ENCODE measurements at regions not wholly inside any gene's neighbourhood (a gene's known extent, or its start where the extent isn't known, plus 50 kb on each side); places are given as distances from the start of the nearest gene placed in this dataset.

GRCh38 chrX:40410859-40411258 is 169.9 kb upstream of the ATP6AP2 start:
- Histone ChIP-seq H3K4me3 (no peak overlapping the region), H3K27ac (no peak overlapping the region), H3K4me1 (no peaks in the 10 kb centered on the region), H3K4me2 (no peak overlapping the region), H3K9me3 (peaks cover 2% of the 10 kb centered on the region; the same call in 1 of the 3 replicates)
- no peak for FAIRE-seq
- ChIA-PET POLR2A (no interaction called here), CTCF (interaction anchor here (1.2 to 1.5 kb wide), 2 partner anchors 11 to 57 kb away, joined by 3 read pairs; no protein-coding TSS in a partner anchor)
- TF ChIP-seq TFCP2L1 (CRISPR knock-in tag; IDR thresholded peaks at IDR 0.05) (no peak), HOXB13 (CRISPR knock-in tag; IDR thresholded peaks at IDR 0.05; ENCODE audit: low read depth) (no peak), NR3C1 (IDR thresholded peaks at IDR 0.05) (no peak), MAX (IDR thresholded peaks at IDR 0.05) (no peak), BCL3 (IDR thresholded peaks at IDR 0.05) (no peak), CEBPB (IDR thresholded peaks at IDR 0.05) (no peak), ELK1 (IDR thresholded peaks at IDR 0.05; ENCODE audit: low read depth, low read length) (no peak)
- no peak for DNase-seq (ENCODE audit: low read depth in 1 of 2, low spot score in 1 of 2)
- WGBS (ENCODE audit: missing lambda C conversion rate), result 87% methylated on average over 2 of the region's 2 CpGs
- no peak for ATAC-seq

GRCh38 chrX:40406330-40406859 is 174.4 kb upstream of the ATP6AP2 start:
- Histone ChIP-seq H3K4me3 (no peak overlapping the region), H3K9me3 (peaks cover 2% of the 10 kb centered on the region; the same call in 1 of the 3 replicates), H3K4me2 (no peak overlapping the region), H3K4me1 (peaks cover 25% of the 10 kb centered on the region), H3K27ac (no peak overlapping the region)
- CTCF ChIA-PET, result interaction anchor here (1.8 kb wide), 1 partner anchor 62 kb away, joined by 3 read pairs; no protein-coding TSS in a partner anchor
- no peak for FAIRE-seq
- ATAC-seq, result no peak
- WGBS (ENCODE audit: missing lambda C conversion rate), result 63% methylated on average over 4 of the region's 4 CpGs
- POLR2A ChIA-PET, result no interaction called here
- no peak for DNase-seq (ENCODE audit: low read depth in 1 of 2, low spot score in 1 of 2)
- TF ChIP-seq BCL3 (IDR thresholded peaks at IDR 0.05) (no peak), NFE2L2 (conservative IDR thresholded peaks at IDR 0.05; ENCODE audit: low read length) (no peak), ELK1 (IDR thresholded peaks at IDR 0.05; ENCODE audit: low read depth, low read length) (no peak)

- POLR2A ChIA-PET, result no interaction called here
Observed at GRCh38 chrX:40405399-40405798, 175.4 kb upstream of the ATP6AP2 start.

GRCh38 chrX:40403757-40404156 is 177.0 kb upstream of the ATP6AP2 start:
- no peaks in the 10 kb centered on the region for H3K9me3 ChIP-seq
- ChIA-PET POLR2A (no interaction called here), CTCF (interaction anchor here (1.3 kb wide), 1 partner anchor 12 kb away, joined by 4 read pairs; no protein-coding TSS in a partner anchor)
- peak overlapping the region; percentile 83 for H3K4me2 ChIP-seq
- FAIRE-seq (peak; percentile 59), ATAC-seq (no peak), DNase-seq (ENCODE audit: low read depth in 1 of 2, low spot score in 1 of 2) (no peak)
- 78% methylated on average over 7 of the region's 7 CpGs for WGBS (ENCODE audit: missing lambda C conversion rate)
- peaks cover 25% of the 10 kb centered on the region for H3K4me1 ChIP-seq
- peak overlapping the region; percentile 80 to 87 for H3K27ac ChIP-seq
- no peak overlapping the region for H3K4me3 ChIP-seq
- no peak for TF ChIP-seq NPAS2 (CRISPR knock-in tag; IDR thresholded peaks at IDR 0.05; ENCODE audit: borderline replicate concordance)
- no peak for TF ChIP-seq HDAC2 (IDR thresholded peaks at IDR 0.05)
- TF ChIP-seq RFX5 (IDR thresholded peaks at IDR 0.05), result no peak
- no peak for TF ChIP-seq CBX2 (IDR thresholded peaks at IDR 0.05; ENCODE audit: borderline replicate concordance, low read depth)
- TF ChIP-seq HOXB5 (CRISPR knock-in tag; IDR thresholded peaks at IDR 0.05), result no peak
- TF ChIP-seq USF2 (IDR thresholded peaks at IDR 0.05), result no peak
- no peak for TF ChIP-seq NFE2L2 (conservative IDR thresholded peaks at IDR 0.05; ENCODE audit: low read length)
- TF ChIP-seq NR3C1 (IDR thresholded peaks at IDR 0.05), result no peak
- no peak for TF ChIP-seq SMC3 (IDR thresholded peaks at IDR 0.05)
- TF ChIP-seq CTCF (IDR thresholded peaks at IDR 0.05), result no peak
- TF ChIP-seq BHLHE40 (IDR thresholded peaks at IDR 0.05; ENCODE audit: low read depth, low read length), result no peak
- no peak for TF ChIP-seq ZNF302 (CRISPR knock-in tag; IDR thresholded peaks at IDR 0.05)

More at GRCh38 chrX:40405399-40405798, 175.4 kb upstream of the ATP6AP2 start:
- Histone ChIP-seq H3K4me3 (no peak overlapping the region), H3K27ac (no peak overlapping the region), H3K9me3 (peaks cover 2% of the 10 kb centered on the region; the same call in 1 of the 3 replicates), H3K4me1 (peaks cover 25% of the 10 kb centered on the region), H3K4me2 (no peak overlapping the region)
- CTCF ChIA-PET, result interaction anchor here (1.8 kb wide), 1 partner anchor 63 kb away, joined by 3 read pairs; no protein-coding TSS in a partner anchor
- FAIRE-seq, result peak; percentile 23
- WGBS (ENCODE audit: missing lambda C conversion rate), result 91% methylated on average over 3 of the region's 3 CpGs
- no peak for ATAC-seq
- TF ChIP-seq NFE2L2 (conservative IDR thresholded peaks at IDR 0.05; ENCODE audit: low read length) (no peak), BHLHE40 (IDR thresholded peaks at IDR 0.05; ENCODE audit: low read depth, low read length) (no peak), KDM5A (IDR thresholded peaks at IDR 0.05) (no peak), HES2 (IDR thresholded peaks at IDR 0.05) (no peak), EP300 (IDR thresholded peaks at IDR 0.05) (no peak), TP53 (CRISPR knock-in tag; IDR thresholded peaks at IDR 0.05) (no peak), POLR2AphosphoS2 (conservative IDR thresholded peaks at IDR 0.05; ENCODE audit: low read length) (no peak), FOSB (CRISPR knock-in tag; IDR thresholded peaks at IDR 0.05) (no peak)
- no peak for DNase-seq (ENCODE audit: low read depth in 1 of 2, low spot score in 1 of 2)
